HG03159 (cell line): ENCODE measurements at regions not wholly inside any gene's neighbourhood (a gene's known extent, or its start where the extent isn't known, plus 50 kb on each side); places are given as distances from the start of the nearest gene placed in this dataset.
"Not testable (repeated sequence)": the region's sequence is repeated elsewhere in the genome, so short reads cannot be mapped to it uniquely, and the experiment has no call there.

ENCODE experiments used
- ATAC-seq: cut with Tn5 transposase; IDR thresholded peaks from one replicate; pipeline ENCODE4 v1.9.1; 2021; ENCODE audit warnings: mild to moderate bottlenecking, moderate library complexity; ENCODE audit not compliant: unreplicated experiment

DNA sequence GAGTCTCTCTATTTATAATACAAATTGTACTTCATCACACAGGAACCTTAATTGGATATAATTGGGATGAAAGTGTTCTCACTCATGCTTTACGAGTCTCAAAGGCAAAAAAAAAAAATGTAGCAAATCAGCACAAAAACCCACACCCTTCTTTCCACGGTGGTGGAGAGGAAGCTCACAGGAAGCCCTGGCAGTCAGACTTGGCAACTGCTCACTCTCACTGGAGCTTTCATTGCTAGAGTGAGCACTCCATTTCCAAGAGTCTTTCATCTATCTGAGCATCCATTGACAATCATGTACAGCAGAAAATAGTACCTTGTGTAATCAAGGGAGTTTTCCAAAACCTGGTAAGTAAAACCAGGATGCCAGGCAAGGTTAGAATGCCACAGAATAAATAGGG, 2159.4 kb upstream of the AGA start:
- no peak for ATAC-seq

- ATAC-seq = no peak
Measured at GRCh38 chr4:179605196-179605595, 2163.0 kb upstream of the AGA start.

DNA sequence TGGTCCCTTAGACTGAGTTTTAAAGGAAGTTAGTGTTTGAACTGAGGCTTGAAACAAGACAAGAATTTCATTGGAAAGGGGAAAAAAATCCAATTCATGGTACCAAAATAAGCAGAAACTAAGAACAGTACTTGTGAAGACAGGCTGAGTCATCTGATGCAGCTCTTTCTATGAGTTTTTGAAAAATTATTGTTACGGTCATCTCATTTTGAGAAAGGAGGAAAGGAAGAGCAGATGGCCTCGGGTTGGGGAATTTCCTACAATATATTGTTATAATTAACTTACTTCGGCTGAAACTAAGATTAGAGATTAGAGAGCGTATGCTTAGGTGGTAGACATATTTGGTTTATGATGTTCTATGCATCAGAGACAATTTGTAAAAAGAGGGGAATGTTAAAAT, 2164.8 kb upstream of the AGA start:
- no peak for ATAC-seq

GRCh38 chr4:179615704-179616103, 2173.5 kb upstream of the AGA start:
- ATAC-seq = no peak

GRCh38 chr4:179618966-179619365, 2176.7 kb upstream of the AGA start:
- no peak for ATAC-seq

DNA sequence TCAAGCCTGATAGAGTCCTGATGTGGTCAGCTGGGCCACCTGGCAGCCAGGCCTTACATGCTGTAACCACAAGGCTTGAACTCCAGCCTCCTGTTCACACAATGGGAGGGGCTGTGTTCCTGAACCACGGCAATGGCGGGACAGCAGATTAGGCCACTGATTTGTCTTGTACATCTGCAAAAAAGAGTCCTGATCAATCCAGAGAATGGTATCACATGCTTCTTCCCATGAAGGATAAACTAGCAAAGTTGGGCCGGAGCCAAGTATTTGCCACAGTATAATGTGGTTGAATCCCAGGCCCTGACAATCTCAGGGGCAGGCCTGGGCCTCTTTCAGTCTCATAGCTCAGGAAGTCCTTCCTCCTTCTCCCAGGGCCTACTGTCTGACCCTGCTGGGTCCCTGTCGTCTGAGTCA, 2182.5 kb upstream of the AGA start:
- no peak for ATAC-seq

DNA sequence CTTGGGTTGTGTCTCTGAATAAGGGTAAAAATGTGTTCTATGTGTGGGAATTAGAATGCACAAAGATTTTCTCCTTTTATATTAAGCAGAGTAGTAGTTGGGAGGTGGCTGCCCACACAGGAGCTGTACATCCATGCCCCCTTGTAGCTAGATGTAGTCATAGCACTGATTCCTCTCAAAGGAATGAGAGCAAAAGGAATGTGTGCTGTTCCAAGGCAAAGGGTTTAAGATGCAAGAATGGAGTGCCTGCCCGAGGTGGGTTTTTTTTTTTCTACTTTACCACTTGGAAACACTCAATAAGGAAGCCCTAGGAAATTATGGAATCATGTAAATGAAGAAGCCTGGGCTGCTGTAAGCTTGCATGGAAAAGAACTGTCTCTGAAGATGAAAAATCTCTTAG, 2183.2 kb upstream of the AGA start:
- no peak for ATAC-seq

- no peak for ATAC-seq
Measured at GRCh38 chr4:179626687-179627086, 2184.4 kb upstream of the AGA start.

- no peak for ATAC-seq
Measured at GRCh38 chr4:179631321-179631720, 2189.1 kb upstream of the AGA start.

DNA sequence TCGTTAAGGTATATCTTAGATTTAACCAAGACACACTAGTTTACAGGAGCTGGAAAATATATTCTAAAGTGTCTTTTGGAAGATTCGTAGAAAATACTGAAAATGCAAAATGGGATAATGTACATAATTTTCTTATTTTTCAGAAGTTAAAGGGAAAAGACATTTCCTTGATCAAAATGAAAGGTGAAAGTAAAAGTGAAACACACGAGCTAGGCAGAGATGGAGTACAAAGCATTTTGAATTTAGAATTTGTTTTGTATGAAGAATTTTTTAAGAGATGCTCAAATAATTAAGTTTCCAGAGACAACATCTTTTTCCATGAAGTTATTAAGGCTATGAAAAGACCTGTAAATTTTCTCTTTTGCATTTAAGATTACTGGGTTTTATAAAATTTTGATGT, 2192.6 kb upstream of the AGA start:
- no peak for ATAC-seq

- ATAC-seq = no peak
Measured at GRCh38 chr4:179662522-179662921, 2220.3 kb upstream of the AGA start.

GRCh38 chr4:179663641-179664429, 2221.6 kb upstream of the AGA start:
- no peak for ATAC-seq

- no peak for ATAC-seq
Measured at GRCh38 chr4:179664430-179665027, 2222.3 kb upstream of the AGA start.

DNA sequence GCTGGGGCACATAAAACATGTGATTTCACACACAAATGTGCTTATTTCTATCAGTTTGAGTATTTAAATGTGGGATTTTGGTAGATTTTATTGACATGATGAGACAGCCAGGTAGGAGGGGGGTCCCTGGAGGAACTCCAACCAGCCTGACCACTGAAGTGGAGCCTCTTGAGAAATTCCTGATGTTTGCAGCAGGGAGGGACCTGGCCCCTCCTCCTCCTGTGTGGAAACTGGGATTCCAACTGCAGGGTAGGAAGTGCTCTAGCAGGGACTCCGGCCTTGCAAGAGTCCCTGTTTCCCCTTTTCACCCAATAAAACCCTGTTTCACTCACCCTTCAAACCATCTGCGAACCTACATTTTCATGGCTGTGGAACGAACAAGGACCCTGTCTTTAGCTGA, 2224.0 kb upstream of the AGA start:
- ATAC-seq = no peak

- ATAC-seq = no peak
Measured at GRCh38 chr4:179671609-179672008, 2229.4 kb upstream of the AGA start.

- no peak for ATAC-seq
Measured at GRCh38 chr4:179678093-179678814, 2236.0 kb upstream of the AGA start.

- not testable (repeated sequence) for ATAC-seq
Measured at GRCh38 chr4:179683661-179684060, 2241.4 kb upstream of the AGA start.

- no peak for ATAC-seq
Measured at GRCh38 chr4:179692222-179692621, 2250.0 kb upstream of the AGA start.

DNA sequence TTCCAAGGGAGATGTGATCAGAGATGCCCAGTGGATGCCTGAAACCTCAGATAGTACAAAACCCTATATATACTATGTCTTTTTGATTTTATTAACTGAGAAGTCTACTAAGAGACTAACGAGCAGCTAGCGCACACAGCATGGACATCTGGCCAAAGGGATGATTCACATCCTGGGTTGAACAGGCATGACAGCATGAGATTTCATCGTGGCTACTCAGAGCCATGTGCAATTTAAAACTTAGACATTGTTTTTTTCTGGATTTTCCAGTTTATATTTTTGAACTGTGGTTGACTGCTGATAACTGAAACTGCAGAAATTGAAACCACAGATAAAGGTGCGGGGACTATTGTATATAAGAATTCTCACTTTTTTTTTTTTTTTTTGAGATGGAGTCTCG, 2252.9 kb upstream of the AGA start:
- ATAC-seq = no peak

GRCh38 chr4:179698321-179698720, 2256.1 kb upstream of the AGA start:
- no peak for ATAC-seq

- ATAC-seq = no peak
Measured at GRCh38 chr4:179709961-179710624, 2267.9 kb upstream of the AGA start.
